RCC 7860 (cell line): ENCODE measurements at regions not wholly inside any gene's neighbourhood (a gene's known extent, or its start where the extent isn't known, plus 50 kb on each side); places are given as distances from the start of the nearest gene placed in this dataset.
A peak's percentile ranks its signal among the peaks of the same experiment; 100 is the strongest.

ENCODE experiments used
- DNase-seq: peaks from one replicate; pipeline ENCODE4 v3.0.0-alpha.2; 2015; ENCODE audit warnings: low spot score
- FAIRE-seq: peaks from 2 replicates; lab custom pipeline; 2012; peaks lifted over from hg19 to GRCh38; lab: Jason Lieb, UNC

- DNase-seq, result no peak
- FAIRE-seq, result no peak
These were observed 53.1 kb upstream of the TRIM67 start for GRCh38 chr1:231108516-231109302.

GRCh38 chr1:231107600-231108326, 54.1 kb upstream of the TRIM67 start:
- FAIRE-seq, result no peak
- no peak for DNase-seq

GRCh38 chr1:231107151-231107550, 54.7 kb upstream of the TRIM67 start:
- DNase-seq (no peak), FAIRE-seq (no peak)

DNA sequence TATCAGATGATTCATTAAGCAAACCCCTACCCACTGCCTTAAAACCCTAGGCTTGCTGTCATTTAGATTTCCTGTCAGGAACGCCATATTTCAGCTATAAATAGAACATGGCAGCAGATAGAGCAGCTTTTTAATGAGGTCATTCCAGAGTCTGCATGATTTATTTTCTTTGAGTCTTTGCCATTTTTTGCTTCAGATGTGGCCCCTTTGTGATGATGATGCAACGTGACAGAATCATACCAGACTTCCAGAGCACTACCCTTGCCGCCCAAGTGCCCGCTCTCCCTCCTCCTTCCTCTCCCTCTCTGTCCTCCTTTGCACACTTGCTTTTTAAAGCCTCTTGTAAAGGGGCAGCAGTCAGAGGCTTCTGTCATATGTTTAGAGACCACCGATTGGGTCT, 55.5 kb upstream of the TRIM67 start:
- peak; percentile 49 for DNase-seq

DNA sequence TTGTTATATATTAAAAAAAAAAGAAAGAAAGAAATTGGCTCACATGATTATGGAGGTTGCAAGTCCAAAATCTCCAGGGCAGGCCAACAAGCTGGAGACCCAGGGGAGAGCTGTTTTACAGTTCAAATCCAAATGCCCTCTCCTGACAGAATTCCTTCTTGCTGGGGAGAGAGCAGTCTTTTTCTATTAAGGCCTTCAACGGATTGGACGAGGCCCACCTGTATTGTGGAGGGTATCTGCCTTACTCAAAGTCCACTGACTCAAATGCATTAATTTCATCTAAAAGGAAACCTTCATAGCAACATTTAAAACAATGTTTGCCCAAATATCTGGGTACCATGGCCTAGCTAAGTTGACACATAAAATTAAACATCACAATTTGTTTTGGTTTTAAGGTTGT, 56.9 kb upstream of the TRIM67 start:
- FAIRE-seq (no peak), DNase-seq (no peak)

More for the DNA sequence above, 55.5 kb upstream of the TRIM67 start:
- FAIRE-seq, result no peak

DNA sequence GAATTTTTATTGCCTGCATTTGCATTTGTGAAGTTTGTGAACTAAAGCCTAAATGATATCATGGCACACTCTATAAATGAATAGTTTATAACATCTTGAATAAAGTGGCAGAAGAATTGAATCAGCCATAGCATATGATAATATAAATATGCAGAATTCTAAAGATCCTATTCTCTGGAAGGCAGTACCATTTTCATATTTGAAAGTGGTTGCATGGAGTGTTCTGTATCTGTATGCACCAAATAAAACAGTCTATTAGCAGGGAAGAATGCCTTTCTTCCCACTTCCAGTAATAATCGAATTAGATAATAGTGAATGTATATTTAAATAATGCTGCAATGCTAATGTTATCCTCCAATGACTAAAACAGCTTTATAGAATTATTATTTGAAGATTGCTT, 57.9 kb upstream of the TRIM67 start:
- FAIRE-seq, result no peak
- DNase-seq, result no peak

- FAIRE-seq, result no peak
- DNase-seq, result no peak
These were observed 60.1 kb upstream of the FAM89A start for GRCh38 chr1:231099996-231100767.

DNA sequence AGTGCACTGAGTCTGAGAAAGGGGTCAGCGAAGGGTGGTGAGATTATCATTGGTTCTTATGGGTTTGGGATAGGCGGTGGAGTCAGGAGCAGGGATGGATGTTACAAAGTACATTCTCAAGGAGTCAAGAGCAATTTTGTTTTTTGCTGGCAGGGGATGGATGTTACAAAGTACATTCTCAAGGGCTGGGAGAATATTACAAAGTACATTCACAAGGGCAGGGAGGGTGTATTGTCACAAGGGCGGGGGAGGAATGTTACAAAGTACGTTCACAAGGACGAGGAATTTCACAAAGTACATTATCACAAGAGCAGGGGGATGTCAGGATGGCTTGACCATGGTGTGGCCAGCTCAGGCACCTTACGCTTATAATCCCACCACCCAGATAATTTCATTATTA, 59.3 kb upstream of the FAM89A start:
- no peak for FAIRE-seq

GRCh38 chr1:231095595-231095994, 55.5 kb upstream of the FAM89A start:
- FAIRE-seq, result no peak

More for the DNA sequence above, 59.3 kb upstream of the FAM89A start:
- DNase-seq, result no peak

DNA sequence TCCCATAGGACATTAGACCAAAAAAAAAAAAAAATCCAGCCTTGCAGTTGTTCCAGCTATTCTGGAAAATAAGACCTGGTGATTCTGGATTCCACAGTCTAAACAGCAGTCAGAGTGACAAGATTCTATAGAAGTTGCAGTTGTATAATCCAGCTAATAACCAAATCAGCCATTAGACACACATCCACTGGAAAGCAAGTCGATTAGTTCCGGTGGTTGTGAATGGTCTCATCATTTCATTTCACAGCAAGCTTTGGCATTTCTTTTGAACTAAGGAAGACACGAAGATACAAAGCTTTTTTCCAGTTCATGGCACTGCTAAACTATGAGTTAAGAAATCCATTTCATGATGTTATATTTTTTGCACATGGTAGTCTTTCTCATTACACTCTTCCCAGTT, 54.4 kb upstream of the FAM89A start:
- DNase-seq (no peak), FAIRE-seq (no peak)

More at GRCh38 chr1:231095595-231095994, 55.5 kb upstream of the FAM89A start:
- no peak for DNase-seq

- DNase-seq, result no peak
- no peak for FAIRE-seq
These were observed 53.3 kb upstream of the FAM89A start for GRCh38 chr1:231093156-231093922.

GRCh38 chr1:231092380-231092779, 52.3 kb upstream of the FAM89A start:
- FAIRE-seq (no peak), DNase-seq (no peak)

- FAIRE-seq, result no peak
- no peak for DNase-seq
These were observed 51.8 kb upstream of the FAM89A start for GRCh38 chr1:231091831-231092301.

DNA sequence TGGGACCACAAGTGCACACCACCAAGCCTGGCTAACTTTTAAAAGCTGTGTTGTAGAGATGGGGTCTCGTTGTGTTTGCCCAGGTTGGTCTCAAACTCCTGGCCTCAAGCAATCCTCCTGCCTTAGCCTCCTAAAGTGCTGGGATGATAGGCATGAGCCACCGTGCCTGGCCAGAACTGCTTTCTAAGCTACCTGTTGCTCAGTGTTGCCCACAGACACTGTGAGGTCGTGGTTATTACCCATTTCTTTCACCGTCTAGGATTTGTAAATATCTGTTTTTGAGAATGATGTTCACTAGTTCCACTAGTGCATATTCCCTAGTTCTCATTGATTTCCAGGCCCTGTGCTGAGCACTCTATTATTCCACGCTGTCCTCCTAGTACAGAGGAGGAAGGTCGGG, 51.4 kb upstream of the FAM89A start:
- FAIRE-seq (no peak), DNase-seq (no peak)
